ENCODE measurements at regions not wholly inside any gene's neighbourhood (a gene's known extent, or its start where the extent isn't known, plus 50 kb on each side); places are given as distances from the start of the nearest gene placed in this dataset.

- TF ChIP-seq CHD7 (IDR thresholded peaks at IDR 0.05; ENCODE audit: insufficient replicate concordance, low read length) (no peak), HDAC6 (IDR thresholded peaks at IDR 0.05; ENCODE audit: low read depth, low read length) (no peak)
These were observed 340.0 kb upstream of the NFIA start (continued) for GRCh38 chr1:60742339-60742738.
